CD8-positive, alpha-beta memory T cell (primary cell): ENCODE measurements at regions not wholly inside any gene's neighbourhood (a gene's known extent, or its start where the extent isn't known, plus 50 kb on each side); places are given as distances from the start of the nearest gene placed in this dataset.

Source experiments
- CTCF ChIA-PET: fragments of 350-600 bp; sonication (Branson Sonifier 250); formaldehyde crosslinking; loops from one replicate; lab custom pipeline; 2021; ENCODE audit warnings: antibody characterized with exemption; lab: Charles Lee
- POLR2A ChIA-PET: fragments of 350-600 bp; sonication (Branson Sonifier 250); formaldehyde crosslinking; loops from one replicate; lab custom pipeline; 2021; ENCODE audit warnings: antibody characterized with exemption; lab: Charles Lee
- DNase-seq, 5 donors: peaks; one replicate each; pipeline versions ENCODE4 v3.0.0 to v3.0.0-alpha.2; 2020 to 2022; ENCODE audit warnings: mixed read lengths in 1 of 5
- H3K27ac ChIP-seq: one replicate; pipeline ENCODE4 v1.7.0; 2013; ENCODE audit warnings: low read depth, mild to moderate bottlenecking, low read length, moderate library complexity
- H3K27me3 ChIP-seq: 2 replicates; pipeline ENCODE4 v1.7.0; 2013; ENCODE audit warnings: low read length, mild to moderate bottlenecking; ENCODE audit not compliant: insufficient read depth, poor library complexity, severe bottlenecking
- H3K36me3 ChIP-seq: 2 replicates; pipeline ENCODE4 v1.7.0; 2013; ENCODE audit warnings: mild to moderate bottlenecking, low read length, moderate library complexity; ENCODE audit not compliant: insufficient read depth
- H3K4me1 ChIP-seq: 2 replicates; pipeline ENCODE4 v1.7.0; 2013; ENCODE audit warnings: mild to moderate bottlenecking, low read length, moderate library complexity; ENCODE audit not compliant: insufficient read depth
- H3K4me3 ChIP-seq: 2 replicates; pipeline ENCODE4 v1.7.0; 2013; ENCODE audit warnings: mild to moderate bottlenecking, low read length
- H3K9me3 ChIP-seq: 2 replicates; pipeline ENCODE4 v1.7.0; 2013; ENCODE audit warnings: mild to moderate bottlenecking, low read length
- H3K27ac Mint-ChIP-seq, 8 donors: one replicate each; pipeline ENCODE4 v1.8.0; 2020 to 2021; ENCODE audit warnings: mixed read lengths in 8 of 8, mild to moderate bottlenecking in 6 of 8, inconsistent platforms in 3 of 8, moderate library complexity in 3 of 8
- H3K27me3 Mint-ChIP-seq, 2 donors: one replicate each; pipeline ENCODE4 v1.8.0; 2020 to 2021; ENCODE audit warnings: mixed read lengths in 2 of 2, mild to moderate bottlenecking in 1 of 2, moderate library complexity in 1 of 2
- H3K36me3 Mint-ChIP-seq, 3 donors: one replicate each; pipeline ENCODE4 v1.8.0; 2020 to 2021; ENCODE audit warnings: mixed read lengths in 3 of 3, inconsistent platforms in 1 of 3, mild to moderate bottlenecking in 1 of 3
- H3K4me1 Mint-ChIP-seq, 3 donors: one replicate each; pipeline ENCODE4 v1.8.0; 2020 to 2021; ENCODE audit warnings: mixed read lengths in 3 of 3, inconsistent platforms in 1 of 3, mild to moderate bottlenecking in 1 of 3
- H3K4me3 Mint-ChIP-seq, 7 donors: one replicate each; pipeline ENCODE4 v1.8.0; 2020 to 2021; ENCODE audit warnings: mixed read lengths in 7 of 7, mild to moderate bottlenecking in 6 of 7, moderate library complexity in 4 of 7, inconsistent platforms in 2 of 7
- H3K9me3 Mint-ChIP-seq, 5 donors: one replicate each; pipeline ENCODE4 v1.8.0; 2020 to 2022; ENCODE audit warnings: mixed read lengths in 5 of 5, mild to moderate bottlenecking in 3 of 5, moderate library complexity in 2 of 5, inconsistent platforms in 1 of 5

DNA sequence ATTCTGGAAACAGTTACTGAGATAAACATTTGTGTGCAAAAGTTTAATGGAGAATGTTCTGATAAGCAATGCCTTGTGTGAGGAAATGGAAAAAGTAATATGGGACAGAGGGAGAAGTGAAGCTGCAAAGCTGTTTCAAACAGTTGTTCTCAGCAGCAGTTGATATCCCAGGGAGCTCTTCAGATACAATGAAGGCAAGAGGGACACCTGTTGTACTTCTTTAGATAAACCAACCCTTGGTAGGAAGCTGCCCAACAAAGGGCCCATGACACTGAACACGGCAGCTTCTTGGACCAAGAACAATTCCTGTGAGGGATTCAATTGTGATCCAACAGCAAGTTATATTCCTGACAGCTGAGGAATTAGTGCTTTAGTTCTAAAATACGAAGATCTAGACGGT is 894.3 kb upstream of the PCDH20 start:
- Mint-ChIP-seq H3K9me3 (peaks cover 3 to 15% (median 12%) of the 10 kb centered on the region in 5 donors), H3K27me3 (peaks cover 0 to 1% of the 10 kb centered on the region in 2 donors), H3K27ac (no peak overlapping the region), H3K36me3 (no peaks in the 10 kb centered on the region), H3K4me3 (no peak overlapping the region), H3K4me1 (no peaks in the 10 kb centered on the region)
- H3K36me3 ChIP-seq = no peaks in the 10 kb centered on the region
- no peaks in the 10 kb centered on the region for H3K4me1 ChIP-seq
- H3K4me3 ChIP-seq = no peak overlapping the region
- H3K27ac ChIP-seq = no peak overlapping the region
- H3K27me3 ChIP-seq = no peaks in the 10 kb centered on the region
- DNase-seq = no peak
- ChIA-PET POLR2A (no interaction called here), CTCF (no interaction called here)
- H3K9me3 ChIP-seq = no peaks in the 10 kb centered on the region

DNA sequence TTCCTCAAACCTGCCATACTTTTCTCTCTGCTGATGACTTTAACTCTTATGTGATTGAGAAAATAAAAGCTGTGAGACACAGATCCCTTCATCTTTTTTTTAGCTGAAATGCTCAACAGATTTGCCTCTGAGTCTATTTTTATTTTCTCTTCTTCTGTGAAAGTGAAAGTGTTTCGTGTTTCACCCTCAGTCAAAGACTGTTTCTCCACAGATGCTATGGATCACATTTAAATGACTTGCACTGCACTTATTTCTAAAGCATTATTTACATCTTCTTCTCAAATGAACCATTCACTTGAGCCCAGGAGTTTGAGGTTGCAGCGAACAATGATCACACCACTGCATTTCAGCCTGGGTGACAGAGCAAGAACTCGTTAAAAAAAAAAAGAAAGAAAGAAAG is 890.1 kb upstream of the PCDH20 start:
- Mint-ChIP-seq H3K27me3 (no peaks in the 10 kb centered on the region), H3K4me1 (no peaks in the 10 kb centered on the region), H3K36me3 (peaks cover 0 to 1% (median 0%) of the 10 kb centered on the region in 3 donors), H3K4me3 (no peak overlapping the region), H3K9me3 (peaks cover 8 to 29% (median 10%) of the 10 kb centered on the region in 5 donors), H3K27ac (no peak overlapping the region)
- no peak overlapping the region for H3K4me3 ChIP-seq
- no peaks in the 10 kb centered on the region for H3K27me3 ChIP-seq
- no peaks in the 10 kb centered on the region for H3K36me3 ChIP-seq
- no peak for DNase-seq
- POLR2A ChIA-PET = no interaction called here
- H3K9me3 ChIP-seq = no peaks in the 10 kb centered on the region
- CTCF ChIA-PET = no interaction called here
- H3K27ac ChIP-seq = no peak overlapping the region
- no peaks in the 10 kb centered on the region for H3K4me1 ChIP-seq

DNA sequence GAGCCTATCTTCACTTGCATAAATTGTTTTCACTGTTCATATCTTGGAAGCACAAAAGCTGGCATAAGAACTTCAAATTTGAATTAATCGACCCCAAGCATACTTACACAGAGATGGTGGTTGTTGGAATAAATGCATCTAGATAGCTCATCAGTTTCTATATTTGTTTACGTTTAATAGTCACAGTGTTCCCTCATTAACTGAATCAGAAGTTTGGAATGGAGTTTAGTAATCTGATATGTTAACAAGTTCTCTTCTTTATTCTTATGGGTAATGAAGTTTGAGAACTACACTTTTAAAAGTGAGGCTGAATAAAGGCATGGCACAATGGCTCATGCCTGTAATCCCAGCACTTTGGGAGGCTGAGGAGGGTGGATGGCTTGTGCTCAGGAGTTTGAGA is 886.7 kb upstream of the PCDH20 start:
- no peaks in the 10 kb centered on the region for H3K4me1 ChIP-seq
- no peak overlapping the region for H3K4me3 ChIP-seq
- no peaks in the 10 kb centered on the region for H3K36me3 ChIP-seq
- H3K27me3 Mint-ChIP-seq = no peaks in the 10 kb centered on the region
- no peak overlapping the region for H3K4me3 Mint-ChIP-seq
- no peaks in the 10 kb centered on the region for H3K9me3 ChIP-seq
- H3K27ac Mint-ChIP-seq = no peak overlapping the region
- peaks cover 0 to 1% (median 0%) of the 10 kb centered on the region in 3 donors for H3K36me3 Mint-ChIP-seq
- no peak overlapping the region for H3K27ac ChIP-seq
- H3K9me3 Mint-ChIP-seq = peaks cover 7 to 43% (median 9%) of the 10 kb centered on the region in 5 donors
- ChIA-PET CTCF (no interaction called here), POLR2A (no interaction called here)
- no peaks in the 10 kb centered on the region for H3K27me3 ChIP-seq
- H3K4me1 Mint-ChIP-seq = no peaks in the 10 kb centered on the region
- no peak for DNase-seq

DNA sequence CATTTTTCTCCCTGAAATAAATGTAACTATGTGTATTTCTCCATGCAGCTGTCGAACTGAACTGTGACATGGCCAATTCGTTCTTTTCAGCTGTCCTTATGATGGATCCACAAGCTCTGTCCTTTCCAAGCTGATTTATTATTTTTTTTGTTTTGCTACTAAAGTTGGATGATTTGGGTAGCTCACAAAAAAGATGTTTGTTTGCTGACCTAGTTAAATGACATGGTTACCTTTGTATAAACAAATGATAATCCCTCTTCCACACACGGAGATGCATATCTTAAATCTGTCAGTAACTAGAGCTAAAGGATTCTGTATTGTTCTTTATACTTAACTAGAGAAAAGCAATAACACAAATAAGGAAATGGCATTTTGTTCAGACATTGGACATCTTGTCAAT is 884.3 kb upstream of the PCDH20 start:
- Histone ChIP-seq H3K4me1 (no peaks in the 10 kb centered on the region), H3K27ac (no peak overlapping the region), H3K4me3 (no peak overlapping the region), H3K36me3 (no peaks in the 10 kb centered on the region), H3K27me3 (no peaks in the 10 kb centered on the region), H3K9me3 (no peaks in the 10 kb centered on the region)
- ChIA-PET POLR2A (no interaction called here), CTCF (no interaction called here)
- Mint-ChIP-seq H3K27me3 (no peaks in the 10 kb centered on the region), H3K9me3 (peaks cover 3 to 35% (median 8%) of the 10 kb centered on the region in 5 donors), H3K36me3 (peaks cover 0 to 1% (median 0%) of the 10 kb centered on the region in 3 donors), H3K4me3 (no peak overlapping the region), H3K27ac (no peak overlapping the region), H3K4me1 (no peaks in the 10 kb centered on the region)
- no peak for DNase-seq

DNA sequence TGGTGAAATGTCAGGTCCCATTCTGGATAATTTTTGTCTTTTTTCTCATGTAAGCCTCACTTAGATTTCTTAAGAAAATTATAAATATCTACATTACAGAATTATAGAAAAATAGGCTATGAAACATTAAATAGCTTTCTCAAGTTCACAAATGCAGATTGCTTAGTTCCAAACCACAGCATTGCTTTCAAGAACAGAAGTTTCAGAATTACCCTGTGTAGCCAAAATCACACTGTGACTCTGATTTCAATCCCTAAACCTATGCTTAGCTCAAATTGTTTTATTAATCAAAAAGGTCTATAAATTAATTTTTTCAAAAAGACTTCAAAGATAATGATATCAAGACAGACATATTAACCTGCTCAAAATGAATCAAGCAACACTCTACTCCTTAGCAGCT is 881.2 kb upstream of the PCDH20 start:
- H3K27ac Mint-ChIP-seq = no peak overlapping the region
- H3K4me3 Mint-ChIP-seq = no peak overlapping the region
- H3K27ac ChIP-seq = no peak overlapping the region
- DNase-seq = no peak
- ChIA-PET POLR2A (no interaction called here), CTCF (no interaction called here)
- H3K27me3 Mint-ChIP-seq = no peaks in the 10 kb centered on the region
- no peaks in the 10 kb centered on the region for H3K36me3 ChIP-seq
- H3K4me3 ChIP-seq = no peak overlapping the region
- H3K36me3 Mint-ChIP-seq = no peaks in the 10 kb centered on the region
- H3K9me3 Mint-ChIP-seq = peaks cover 0 to 18% (median 8%) of the 10 kb centered on the region in 5 donors
- H3K4me1 Mint-ChIP-seq = no peaks in the 10 kb centered on the region
- no peaks in the 10 kb centered on the region for H3K9me3 ChIP-seq
- H3K27me3 ChIP-seq = no peaks in the 10 kb centered on the region
- no peaks in the 10 kb centered on the region for H3K4me1 ChIP-seq

DNA sequence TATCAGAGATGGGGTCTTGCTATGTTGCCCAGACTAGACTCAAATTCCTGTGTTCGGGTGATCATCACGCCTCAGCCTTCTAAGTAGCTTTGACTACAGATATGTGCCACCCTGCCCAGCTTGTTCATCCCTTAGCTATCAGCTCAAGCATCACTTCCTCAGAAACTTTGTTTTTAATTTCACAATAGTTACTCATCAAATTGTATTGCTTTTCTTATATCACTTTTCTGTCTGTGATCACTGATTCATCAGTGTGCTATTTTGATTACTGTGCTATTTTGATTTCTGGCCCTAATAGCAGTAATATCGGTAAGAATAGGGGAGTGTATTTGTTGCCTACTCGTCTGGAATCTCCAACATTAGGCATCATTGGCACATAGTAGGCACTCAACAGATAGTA is 878.6 kb upstream of the PCDH20 start:
- no peak overlapping the region for H3K27ac Mint-ChIP-seq
- H3K36me3 Mint-ChIP-seq = no peaks in the 10 kb centered on the region
- no peak overlapping the region for H3K27ac ChIP-seq
- H3K4me1 ChIP-seq = no peaks in the 10 kb centered on the region
- H3K27me3 Mint-ChIP-seq = no peaks in the 10 kb centered on the region
- H3K4me3 ChIP-seq = no peak overlapping the region
- no peaks in the 10 kb centered on the region for H3K4me1 Mint-ChIP-seq
- H3K27me3 ChIP-seq = no peaks in the 10 kb centered on the region
- H3K4me3 Mint-ChIP-seq = no peak overlapping the region
- DNase-seq = no peak
- H3K36me3 ChIP-seq = no peaks in the 10 kb centered on the region
- H3K9me3 ChIP-seq = no peaks in the 10 kb centered on the region
- ChIA-PET POLR2A (no interaction called here), CTCF (no interaction called here)
- H3K9me3 Mint-ChIP-seq = peaks cover 0 to 22% (median 12%) of the 10 kb centered on the region in 5 donors

DNA sequence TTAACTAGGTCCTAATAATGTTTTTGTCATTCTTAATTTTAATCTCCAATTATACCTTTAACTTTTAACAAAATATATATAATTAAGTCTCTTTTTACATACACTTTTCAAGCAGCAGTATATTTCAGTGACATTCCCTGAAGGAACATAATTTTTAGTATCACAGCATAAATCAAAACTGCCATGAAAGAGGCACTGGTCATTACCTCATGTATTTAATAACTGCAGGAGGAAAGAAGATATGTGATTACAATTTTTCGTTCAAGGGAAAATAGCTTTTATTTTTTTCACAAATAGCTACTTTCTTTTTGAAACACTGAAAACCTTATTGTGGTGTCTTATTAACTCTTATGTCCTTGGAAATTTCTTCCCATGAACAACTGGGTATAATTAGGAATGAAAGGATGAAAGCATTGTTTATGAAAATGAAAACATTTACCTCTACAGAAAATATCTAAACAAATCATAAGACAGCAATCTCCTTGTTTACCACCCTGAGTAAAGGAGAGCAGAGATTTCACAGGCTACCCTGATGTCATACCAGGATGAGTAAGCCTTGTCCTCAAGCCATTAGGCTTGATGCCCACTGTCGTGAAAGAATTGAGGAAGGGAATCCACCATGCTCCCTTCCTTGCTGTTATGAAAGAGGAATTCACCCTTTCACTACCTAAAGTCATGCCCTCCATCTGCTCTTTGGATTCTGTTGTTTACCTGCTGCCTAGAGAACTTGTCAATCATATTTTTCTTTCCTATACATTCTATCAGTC is 877.2 kb upstream of the PCDH20 start:
- H3K9me3 Mint-ChIP-seq = peaks cover 0 to 19% (median 11%) of the 10 kb centered on the region in 5 donors
- no peaks in the 10 kb centered on the region for H3K36me3 Mint-ChIP-seq
- CTCF ChIA-PET = no interaction called here
- no peaks in the 10 kb centered on the region for H3K4me1 Mint-ChIP-seq
- H3K27me3 Mint-ChIP-seq = no peaks in the 10 kb centered on the region
- DNase-seq = no peak
- H3K4me3 Mint-ChIP-seq = no peak overlapping the region
- Histone ChIP-seq H3K4me1 (no peaks in the 10 kb centered on the region), H3K9me3 (no peaks in the 10 kb centered on the region), H3K27me3 (no peaks in the 10 kb centered on the region), H3K36me3 (no peaks in the 10 kb centered on the region), H3K4me3 (no peak overlapping the region), H3K27ac (no peak overlapping the region)
- POLR2A ChIA-PET = no interaction called here
- no peak overlapping the region for H3K27ac Mint-ChIP-seq

DNA sequence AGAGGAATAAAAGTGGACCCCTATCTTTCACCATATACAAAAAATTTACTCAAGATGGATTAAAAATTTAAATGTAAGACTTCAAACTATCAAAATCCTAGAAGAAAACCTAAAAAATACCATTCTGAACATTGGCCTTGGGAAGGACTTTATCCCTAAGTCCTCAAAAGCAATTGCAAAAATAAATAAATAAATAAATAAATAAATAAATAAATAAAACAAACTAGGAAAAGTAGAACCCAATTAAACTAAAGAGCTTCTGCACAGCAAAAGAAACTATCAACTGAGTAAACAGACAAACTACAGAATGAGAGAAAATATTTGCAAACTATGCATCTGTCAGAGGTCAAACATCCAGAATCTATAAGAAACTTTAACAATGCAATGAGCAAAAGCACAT is 874.9 kb upstream of the PCDH20 start:
- no peaks in the 10 kb centered on the region for H3K27me3 ChIP-seq
- ChIA-PET POLR2A (no interaction called here), CTCF (no interaction called here)
- no peaks in the 10 kb centered on the region for H3K4me1 ChIP-seq
- no peaks in the 10 kb centered on the region for H3K4me1 Mint-ChIP-seq
- DNase-seq = no peak
- H3K4me3 ChIP-seq = no peak overlapping the region
- H3K27ac ChIP-seq = no peak overlapping the region
- no peaks in the 10 kb centered on the region for H3K27me3 Mint-ChIP-seq
- no peaks in the 10 kb centered on the region for H3K36me3 ChIP-seq
- H3K4me3 Mint-ChIP-seq = no peak overlapping the region
- peaks cover 5 to 23% (median 19%) of the 10 kb centered on the region in 5 donors for H3K9me3 Mint-ChIP-seq
- no peak overlapping the region for H3K27ac Mint-ChIP-seq
- no peaks in the 10 kb centered on the region for H3K36me3 Mint-ChIP-seq
- no peaks in the 10 kb centered on the region for H3K9me3 ChIP-seq
